Caco-2 (cell line): ENCODE measurements at regions not wholly inside any gene's neighbourhood (a gene's known extent, or its start where the extent isn't known, plus 50 kb on each side); places are given as distances from the start of the nearest gene placed in this dataset.

ENCODE experiments used
- BruUV-seq: library from RNA; stranded (reverse); fragments of 400-500 nt; replicated peaks from 2 replicates; lab custom pipeline; 2021; lab: Mats Ljungman, UMichigan
- CTCF ChIA-PET: fragments of 300-600 bp; sonication (Branson Sonifier 250); formaldehyde crosslinking; loops from one replicate; lab custom pipeline; 2022; ENCODE audit warnings: antibody characterized with exemption; lab: Charles Lee
- POLR2A ChIA-PET: fragments of 300-600 bp; sonication (Branson Sonifier 250); formaldehyde crosslinking; loops from one replicate; lab custom pipeline; 2022; ENCODE audit warnings: antibody characterized with exemption; lab: Charles Lee
- DNase-seq, 2 experiments: peaks; one replicate each; pipeline versions ENCODE4 v3.0.0 to v3.0.0-alpha.2; 2020 to 2022
- H3K27me3 ChIP-seq: replicated peaks from 2 replicates; pipeline ENCODE4 v1.6.0; 2011; ENCODE audit warnings: low read length; ENCODE audit not compliant: control insufficient read depth, insufficient read depth
- H3K36me3 ChIP-seq: 2 replicates; pipeline ENCODE4 v1.5.1; 2011; ENCODE audit warnings: low read length; ENCODE audit not compliant: control insufficient read depth, insufficient read depth
- H3K4me1 ChIP-seq: fragments of 250-450 bp; sonication (Bioruptor Pico); 2 replicates; pipeline ENCODE4 v1.5.1; 2020; ENCODE audit warnings: mild to moderate bottlenecking
- H3K4me3 ChIP-seq: 2 replicates; pipeline ENCODE4 v1.5.1; 2011; ENCODE audit warnings: low read depth, mild to moderate bottlenecking, control low read depth, low read length
- H3K9me3 ChIP-seq: fragments of 250-450 bp; sonication (Bioruptor Pico); 2 replicates; pipeline ENCODE4 v1.5.1; 2020; ENCODE audit warnings: mild to moderate bottlenecking, moderate library complexity
- H3K27ac Mint-ChIP-seq: one replicate; pipeline ENCODE4 v1.8.0; 2022; ENCODE audit warnings: mixed read lengths; ENCODE audit not compliant: unreplicated experiment
- H3K27me3 Mint-ChIP-seq: one replicate; pipeline ENCODE4 v1.8.0; 2022; ENCODE audit warnings: mixed read lengths; ENCODE audit not compliant: insufficient read depth, unreplicated experiment
- H3K36me3 Mint-ChIP-seq: one replicate; pipeline ENCODE4 v1.8.0; 2022; ENCODE audit warnings: mild to moderate bottlenecking, mixed read lengths; ENCODE audit not compliant: insufficient read depth, unreplicated experiment
- H3K4me1 Mint-ChIP-seq: one replicate; pipeline ENCODE4 v1.8.0; 2022; ENCODE audit warnings: low read depth, mixed read lengths; ENCODE audit not compliant: unreplicated experiment
- H3K4me3 Mint-ChIP-seq: one replicate; pipeline ENCODE4 v1.8.0; 2022; ENCODE audit warnings: mild to moderate bottlenecking, moderate library complexity, mixed read lengths; ENCODE audit not compliant: unreplicated experiment
- H3K9me3 Mint-ChIP-seq: one replicate; pipeline ENCODE4 v1.8.0; 2022; ENCODE audit warnings: mixed read lengths; ENCODE audit not compliant: unreplicated experiment
- CTCF ChIP-seq, 2 experiments: fragments of 200-600 bp in 1 of 2; IDR thresholded peaks; 1 replicate in 1 of 2; 2 replicates in 1 of 2; pipeline versions ENCODE4 v1.5.1 to v1.8.0; 2011 to 2022; ENCODE audit warnings: antibody characterized with exemption in 1 of 2, control low read depth in 1 of 2, inconsistent platforms in 1 of 2, low read depth in 1 of 2, low read length in 1 of 2, mild to moderate bottlenecking in 1 of 2, moderate library complexity in 1 of 2; ENCODE audit not compliant: insufficient read depth in 1 of 2, severe bottlenecking in 1 of 2, unreplicated experiment in 1 of 2
- intact Hi-C: fragments of 100-400 bp; cut with micrococcal nuclease; formaldehyde crosslinking; loops from one replicate; pipeline ENCODE4 v1.10.0; 2022; ENCODE audit not compliant: unreplicated experiment

DNA sequence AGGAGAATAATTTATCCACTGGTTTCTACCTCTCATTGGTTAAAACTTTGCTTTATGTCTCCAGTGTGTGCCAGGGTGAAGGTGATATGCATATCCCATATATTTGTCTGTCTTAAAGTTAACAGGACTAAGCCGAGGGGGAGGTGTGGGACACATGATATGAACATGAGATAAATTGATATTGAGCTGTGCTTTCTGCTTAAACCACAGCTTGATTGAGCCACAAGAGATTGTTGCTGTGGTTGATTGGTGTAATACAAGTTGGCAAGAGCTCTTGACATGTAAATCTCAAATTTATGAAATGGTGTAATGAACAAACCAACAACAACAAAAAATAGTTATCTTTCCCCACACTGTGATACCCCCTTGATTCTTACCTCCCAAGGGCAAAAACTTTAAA is 1295.5 kb upstream of the NCAM2 start:
- DNase-seq: no peak
- H3K36me3 ChIP-seq: no peaks in the 10 kb centered on the region
- peaks cover 19% of the 10 kb centered on the region for H3K9me3 Mint-ChIP-seq
- no peak overlapping the region for H3K4me3 ChIP-seq
- no peak overlapping the region for H3K4me3 Mint-ChIP-seq
- peaks cover 9% of the 10 kb centered on the region; the same call in 1 of the 2 replicates for H3K4me1 ChIP-seq
- peaks cover 5% of the 10 kb centered on the region for H3K4me1 Mint-ChIP-seq
- H3K9me3 ChIP-seq: no peaks in the 10 kb centered on the region; the same call in 1 of the 2 replicates
- ChIA-PET POLR2A (no interaction called here), CTCF (no interaction called here)
- no peaks in the 10 kb centered on the region for H3K27me3 Mint-ChIP-seq
- no peak overlapping the region for H3K27ac Mint-ChIP-seq
- no peak for TF ChIP-seq CTCF (IDR thresholded peaks at IDR 0.05; ENCODE audit: insufficient read depth in 1 of 2, low read depth in 1 of 2, low read length in 1 of 2, severe bottlenecking in 1 of 2, unreplicated experiment in 1 of 2)
- intact Hi-C loops: no loop called here
- H3K27me3 ChIP-seq: no peaks in the 10 kb centered on the region
- BruUV-seq: no TSS peak
- H3K36me3 Mint-ChIP-seq: no peaks in the 10 kb centered on the region

DNA sequence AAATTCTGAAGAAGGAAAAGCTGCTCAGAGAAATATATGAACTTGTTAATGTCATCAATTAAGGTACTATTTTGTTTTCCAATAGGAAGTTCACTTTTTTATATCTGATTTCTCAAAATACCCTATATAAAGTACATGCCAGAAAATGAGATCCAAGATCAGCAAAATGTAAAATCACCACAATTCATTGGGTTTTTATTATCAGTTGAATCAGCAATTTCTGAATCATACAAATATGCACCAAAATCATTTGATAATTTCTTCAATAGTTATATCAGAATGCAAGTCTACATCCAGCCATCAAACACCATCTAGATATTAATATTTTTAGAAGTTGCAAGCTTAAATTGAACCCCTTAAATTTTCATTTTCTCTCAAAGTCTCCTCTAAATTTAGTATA is 1293.4 kb upstream of the NCAM2 start:
- Histone ChIP-seq H3K9me3 (no peaks in the 10 kb centered on the region; the same call in 1 of the 2 replicates), H3K36me3 (no peaks in the 10 kb centered on the region), H3K4me3 (no peak overlapping the region), H3K4me1 (peaks cover 9% of the 10 kb centered on the region; the same call in 1 of the 2 replicates), H3K27me3 (no peaks in the 10 kb centered on the region)
- H3K4me3 Mint-ChIP-seq: no peak overlapping the region
- ChIA-PET POLR2A (no interaction called here), CTCF (no interaction called here)
- intact Hi-C loops: no loop called here
- no peaks in the 10 kb centered on the region for H3K27me3 Mint-ChIP-seq
- no TSS peak for BruUV-seq
- H3K4me1 Mint-ChIP-seq: peaks cover 5% of the 10 kb centered on the region
- no peaks in the 10 kb centered on the region for H3K36me3 Mint-ChIP-seq
- DNase-seq: no peak
- H3K27ac Mint-ChIP-seq: no peak overlapping the region
- peaks cover 19% of the 10 kb centered on the region for H3K9me3 Mint-ChIP-seq
- no peak for TF ChIP-seq CTCF (IDR thresholded peaks at IDR 0.05; ENCODE audit: insufficient read depth in 1 of 2, low read depth in 1 of 2, low read length in 1 of 2, severe bottlenecking in 1 of 2, unreplicated experiment in 1 of 2)

GRCh38 chr21:19712441-19712840 is 1285.8 kb upstream of the NCAM2 start:
- no peak for DNase-seq
- Mint-ChIP-seq H3K27me3 (no peaks in the 10 kb centered on the region), H3K36me3 (no peaks in the 10 kb centered on the region), H3K27ac (no peak overlapping the region), H3K4me1 (no peaks in the 10 kb centered on the region), H3K9me3 (no peaks in the 10 kb centered on the region), H3K4me3 (no peak overlapping the region)
- H3K36me3 ChIP-seq: no peaks in the 10 kb centered on the region
- H3K4me3 ChIP-seq: no peak overlapping the region
- ChIA-PET CTCF (no interaction called here), POLR2A (no interaction called here)
- no peak for TF ChIP-seq CTCF (IDR thresholded peaks at IDR 0.05; ENCODE audit: insufficient read depth in 1 of 2, low read depth in 1 of 2, low read length in 1 of 2, severe bottlenecking in 1 of 2, unreplicated experiment in 1 of 2)
- no peaks in the 10 kb centered on the region for H3K4me1 ChIP-seq
- intact Hi-C loops: no loop called here
- H3K27me3 ChIP-seq: no peaks in the 10 kb centered on the region
- no peaks in the 10 kb centered on the region; the same call in 1 of the 2 replicates for H3K9me3 ChIP-seq
- BruUV-seq: no TSS peak
